Breast epithelium (tissue), 4 donors: ENCODE measurements at regions not wholly inside any gene's neighbourhood (a gene's known extent, or its start where the extent isn't known, plus 50 kb on each side); places are given as distances from the start of the nearest gene placed in this dataset.

Experiments
- DNase-seq, 2 donors: peaks; one replicate each; pipeline ENCODE4 v3.0.0-alpha.2; 2019; ENCODE audit warnings: low spot score in 2 of 2
- H3K27ac ChIP-seq, 2 donors: fragments of 200-600 bp; sonication (generic) in 1 of 2; one replicate each; pipeline ENCODE4 v1.5.1; 2016 to 2019; ENCODE audit warnings: mild to moderate bottlenecking in 1 of 2
- H3K27me3 ChIP-seq, 2 donors: fragments of 200-600 bp; sonication (generic) in 1 of 2; one replicate each; pipeline versions ENCODE4 v1.5.1 to v1.6.0; 2017 to 2019; ENCODE audit warnings: control low read depth in 1 of 2, mild to moderate bottlenecking in 1 of 2
- H3K36me3 ChIP-seq: fragments of 200-600 bp; one replicate; pipeline ENCODE4 v1.5.1; 2019
- H3K4me1 ChIP-seq, 2 donors: fragments of 200-600 bp; sonication (generic); one replicate each; pipeline ENCODE4 v1.5.1; 2016 to 2019; ENCODE audit warnings: control low read depth in 1 of 2
- H3K4me3 ChIP-seq, 3 donors: fragments of 200-600 bp; sonication (generic); 1 replicate in 2 of 3; 2 replicates in 1 of 3; pipeline ENCODE4 v1.5.1; 2016 to 2019; ENCODE audit warnings: mild to moderate bottlenecking in 3 of 3, moderate library complexity in 2 of 3
- H3K9me3 ChIP-seq, 2 donors: fragments of 200-600 bp; sonication (generic) in 1 of 2; one replicate each; pipeline ENCODE4 v1.5.1; 2016 to 2019; ENCODE audit warnings: control low read depth in 1 of 2
- CTCF ChIP-seq, 3 donors: fragments of 450-650 bp; IDR thresholded peaks; one replicate each; pipeline ENCODE4 v1.5.1; 2016 to 2017; ENCODE audit warnings: antibody characterized with exemption in 3 of 3, mild to moderate bottlenecking in 3 of 3, moderate library complexity in 3 of 3
- POLR2A ChIP-seq: fragments of 450-650 bp; IDR thresholded peaks from one replicate; pipeline ENCODE4 v1.6.1; 2016; ENCODE audit warnings: antibody characterized with exemption, mild to moderate bottlenecking, moderate library complexity
- POLR2AphosphoS5 ChIP-seq, 3 donors: sonication (generic); formaldehyde crosslinking; IDR thresholded peaks; one replicate each; pipeline ENCODE4 v1.6.1; 2017; ENCODE audit warnings: antibody characterized with exemption in 3 of 3
- intact Hi-C: fragments of 100-400 bp; cut with DNase I; formaldehyde crosslinking; loops from one replicate; pipeline ENCODE4 v1.15.1; 2023; ENCODE audit warnings: low total_unique reads

GRCh38 chr11:110992481-110992880 lies 253.0 kb upstream of the POU2AF2 start:
- TF ChIP-seq POLR2AphosphoS5 (IDR thresholded peaks at IDR 0.05) (no peak), POLR2A (no peak), CTCF (IDR thresholded peaks at IDR 0.05) (no peak)
- H3K27ac ChIP-seq: peak overlapping the region; percentile 55 to 71

GRCh38 chr11:110991661-110992355 lies 253.7 kb upstream of the POU2AF2 start:
- peak overlapping the region; percentile 55 to 71 for H3K27ac ChIP-seq
- no peak for TF ChIP-seq CTCF (IDR thresholded peaks at IDR 0.05)
- TF ChIP-seq POLR2A: no peak
- TF ChIP-seq POLR2AphosphoS5 (IDR thresholded peaks at IDR 0.05): peak; percentile 57 to 87 (median 81)

More at GRCh38 chr11:110992481-110992880, 253.0 kb upstream of the POU2AF2 start:
- H3K4me1 ChIP-seq: peaks cover 0 to 12% of the 10 kb centered on the region in 2 donors
- intact Hi-C loops: no loop called here
- no peak overlapping the region for H3K4me3 ChIP-seq
- no peaks in the 10 kb centered on the region for H3K9me3 ChIP-seq
- no peaks in the 10 kb centered on the region for H3K27me3 ChIP-seq
- no peak for DNase-seq
- H3K36me3 ChIP-seq: no peaks in the 10 kb centered on the region

GRCh38 chr11:110990311-110990710 lies 255.2 kb upstream of the POU2AF2 start:
- TF ChIP-seq POLR2A: no peak
- TF ChIP-seq POLR2AphosphoS5 (IDR thresholded peaks at IDR 0.05): no peak
- TF ChIP-seq CTCF (IDR thresholded peaks at IDR 0.05): no peak
- no peaks in the 10 kb centered on the region for H3K27me3 ChIP-seq
- H3K36me3 ChIP-seq: no peaks in the 10 kb centered on the region
- no peaks in the 10 kb centered on the region for H3K9me3 ChIP-seq
- H3K27ac ChIP-seq: peak overlapping the region in 1 of 2 donors; percentile 30
- intact Hi-C loops: no loop called here
- peaks cover 0 to 12% of the 10 kb centered on the region in 2 donors for H3K4me1 ChIP-seq
- DNase-seq: no peak
- H3K4me3 ChIP-seq: no peak overlapping the region

More at GRCh38 chr11:110991661-110992355, 253.7 kb upstream of the POU2AF2 start:
- intact Hi-C loops: no loop called here
- no peaks in the 10 kb centered on the region for H3K27me3 ChIP-seq
- H3K36me3 ChIP-seq: no peaks in the 10 kb centered on the region
- peaks cover 0 to 12% of the 10 kb centered on the region in 2 donors for H3K4me1 ChIP-seq
- DNase-seq: peak in 1 of 2 donors; percentile 78
- H3K9me3 ChIP-seq: no peaks in the 10 kb centered on the region
- H3K4me3 ChIP-seq: peak overlapping the region in 1 of 3 donors; percentile 9

GRCh38 chr11:110989428-110990133 lies 255.9 kb upstream of the POU2AF2 start:
- TF ChIP-seq POLR2AphosphoS5 (IDR thresholded peaks at IDR 0.05) (peak in 2 of 3 donors; percentile 82 to 94), POLR2A (no peak), CTCF (IDR thresholded peaks at IDR 0.05) (no peak)
- no peak for DNase-seq
- no peak overlapping the region for H3K27ac ChIP-seq
- no peak overlapping the region for H3K4me3 ChIP-seq
- no peaks in the 10 kb centered on the region for H3K9me3 ChIP-seq
- H3K36me3 ChIP-seq: no peaks in the 10 kb centered on the region
- intact Hi-C loops: no loop called here
- H3K4me1 ChIP-seq: peaks cover 0 to 12% of the 10 kb centered on the region in 2 donors
- H3K27me3 ChIP-seq: no peaks in the 10 kb centered on the region

- Histone ChIP-seq H3K4me3 (no peak overlapping the region), H3K27me3 (no peaks in the 10 kb centered on the region), H3K9me3 (no peaks in the 10 kb centered on the region), H3K27ac (no peak overlapping the region), H3K36me3 (no peaks in the 10 kb centered on the region), H3K4me1 (peaks cover 0 to 12% of the 10 kb centered on the region in 2 donors)
- intact Hi-C loops: no loop called here
- no peak for DNase-seq
- TF ChIP-seq POLR2AphosphoS5 (IDR thresholded peaks at IDR 0.05) (no peak), CTCF (IDR thresholded peaks at IDR 0.05) (no peak), POLR2A (no peak)
Measured at GRCh38 chr11:110988671-110989070, 256.9 kb upstream of the POU2AF2 start.
